ENCODE measurements at regions not wholly inside any gene's neighbourhood (a gene's known extent, or its start where the extent isn't known, plus 50 kb on each side); places are given as distances from the start of the nearest gene placed in this dataset.

GRCh38 chr4:45663628-45664081, 460.2 kb downstream of the GABRG1 start:
- Mint-ChIP-seq H3K36me3 (ENCODE audit: low read depth) (no peaks in the 10 kb centered on the region), H3K4me3 (no peak overlapping the region), H3K27ac (no peak overlapping the region), H3K4me1 (ENCODE audit: low read depth) (no peaks in the 10 kb centered on the region), H3K9me3 (peaks cover 8% of the 10 kb centered on the region), H3K27me3 (ENCODE audit: low read depth) (no peaks in the 10 kb centered on the region)
- no peak for DNase-seq
- intact Hi-C loops (cut with micrococcal nuclease), result no loop called here
- CTCF ChIA-PET, result no interaction called here

GRCh38 chr4:45663003-45663402, 460.9 kb downstream of the GABRG1 start:
- intact Hi-C loops (cut with micrococcal nuclease), result no loop called here
- no peak overlapping the region for H3K27ac Mint-ChIP-seq
- H3K9me3 Mint-ChIP-seq, result peaks cover 8% of the 10 kb centered on the region
- no peaks in the 10 kb centered on the region for H3K36me3 Mint-ChIP-seq (ENCODE audit: low read depth)
- no peaks in the 10 kb centered on the region for H3K27me3 Mint-ChIP-seq (ENCODE audit: low read depth)
- no peaks in the 10 kb centered on the region for H3K4me1 Mint-ChIP-seq (ENCODE audit: low read depth)
- CTCF ChIA-PET, result interaction anchor here (1.1 kb wide), 1 partner anchor 13 kb away, joined by 4 read pairs; no protein-coding TSS in a partner anchor
- DNase-seq, result no peak
- H3K4me3 Mint-ChIP-seq, result no peak overlapping the region

- no peak overlapping the region for H3K27ac Mint-ChIP-seq
- H3K27me3 Mint-ChIP-seq (ENCODE audit: low read depth), result no peaks in the 10 kb centered on the region
- no peaks in the 10 kb centered on the region for H3K36me3 Mint-ChIP-seq (ENCODE audit: low read depth)
- DNase-seq, result no peak
- CTCF ChIA-PET, result no interaction called here
- no peak overlapping the region for H3K4me3 Mint-ChIP-seq
- peaks cover 6% of the 10 kb centered on the region for H3K9me3 Mint-ChIP-seq
- H3K4me1 Mint-ChIP-seq (ENCODE audit: low read depth), result no peaks in the 10 kb centered on the region
- intact Hi-C loops (cut with micrococcal nuclease), result no loop called here
Measured at GRCh38 chr4:45661893-45662292, 462.0 kb downstream of the GABRG1 start.

GRCh38 chr4:45650545-45650944, 473.3 kb downstream of the GABRG1 start:
- no peaks in the 10 kb centered on the region for H3K36me3 Mint-ChIP-seq (ENCODE audit: low read depth)
- H3K4me1 Mint-ChIP-seq (ENCODE audit: low read depth), result no peaks in the 10 kb centered on the region
- DNase-seq, result no peak
- H3K4me3 Mint-ChIP-seq, result no peak overlapping the region
- intact Hi-C loops (cut with micrococcal nuclease), result no loop called here
- no peaks in the 10 kb centered on the region for H3K27me3 Mint-ChIP-seq (ENCODE audit: low read depth)
- H3K27ac Mint-ChIP-seq, result no peak overlapping the region
- CTCF ChIA-PET, result no interaction called here
- H3K9me3 Mint-ChIP-seq, result peaks cover 5% of the 10 kb centered on the region

GRCh38 chr4:45648846-45649245, 475.0 kb downstream of the GABRG1 start:
- Mint-ChIP-seq H3K9me3 (peaks cover 4% of the 10 kb centered on the region), H3K4me1 (ENCODE audit: low read depth) (no peaks in the 10 kb centered on the region), H3K27me3 (ENCODE audit: low read depth) (no peaks in the 10 kb centered on the region), H3K36me3 (ENCODE audit: low read depth) (no peaks in the 10 kb centered on the region), H3K4me3 (no peak overlapping the region), H3K27ac (no peak overlapping the region)
- DNase-seq, result no peak
- CTCF ChIA-PET, result interaction anchor here (1.0 kb wide), 1 partner anchor 14 kb away, joined by 4 read pairs; no protein-coding TSS in a partner anchor
- intact Hi-C loops (cut with micrococcal nuclease), result no loop called here

- intact Hi-C loops (cut with micrococcal nuclease), result no loop called here
- H3K27ac Mint-ChIP-seq, result no peak overlapping the region
- H3K27me3 Mint-ChIP-seq (ENCODE audit: low read depth), result no peaks in the 10 kb centered on the region
- H3K4me1 Mint-ChIP-seq (ENCODE audit: low read depth), result no peaks in the 10 kb centered on the region
- H3K4me3 Mint-ChIP-seq, result no peak overlapping the region
- no peak for DNase-seq
- peaks cover 4% of the 10 kb centered on the region for H3K9me3 Mint-ChIP-seq
- CTCF ChIA-PET, result no interaction called here
- H3K36me3 Mint-ChIP-seq (ENCODE audit: low read depth), result no peaks in the 10 kb centered on the region
Measured at GRCh38 chr4:45647823-45648222, 476.0 kb downstream of the GABRG1 start.

GRCh38 chr4:45646885-45647590, 476.8 kb downstream of the GABRG1 start:
- Mint-ChIP-seq H3K27me3 (ENCODE audit: low read depth) (no peaks in the 10 kb centered on the region), H3K4me3 (no peak overlapping the region), H3K27ac (no peak overlapping the region), H3K9me3 (peaks cover 2% of the 10 kb centered on the region), H3K36me3 (ENCODE audit: low read depth) (no peaks in the 10 kb centered on the region), H3K4me1 (ENCODE audit: low read depth) (no peaks in the 10 kb centered on the region)
- DNase-seq, result no peak
- intact Hi-C loops (cut with micrococcal nuclease), result no loop called here
- CTCF ChIA-PET, result interaction anchor here (0.7 kb wide), 1 partner anchor 18 kb away, joined by 3 read pairs; no protein-coding TSS in a partner anchor

- CTCF ChIA-PET, result no interaction called here
- Mint-ChIP-seq H3K27ac (no peak overlapping the region), H3K4me3 (no peak overlapping the region), H3K36me3 (ENCODE audit: low read depth) (no peaks in the 10 kb centered on the region), H3K4me1 (ENCODE audit: low read depth) (no peaks in the 10 kb centered on the region), H3K9me3 (peaks cover 7% of the 10 kb centered on the region), H3K27me3 (ENCODE audit: low read depth) (no peaks in the 10 kb centered on the region)
- no peak for DNase-seq
- intact Hi-C loops (cut with micrococcal nuclease), result no loop called here
Measured at GRCh38 chr4:45640281-45640680, 483.6 kb downstream of the GABRG1 start.

GRCh38 chr4:45638641-45639040, 485.2 kb downstream of the GABRG1 start:
- CTCF ChIA-PET, result no interaction called here
- no peak for DNase-seq
- Mint-ChIP-seq H3K27ac (no peak overlapping the region), H3K27me3 (ENCODE audit: low read depth) (no peaks in the 10 kb centered on the region), H3K9me3 (peaks cover 7% of the 10 kb centered on the region), H3K4me3 (no peak overlapping the region), H3K36me3 (ENCODE audit: low read depth) (no peaks in the 10 kb centered on the region), H3K4me1 (ENCODE audit: low read depth) (no peaks in the 10 kb centered on the region)
- intact Hi-C loops (cut with micrococcal nuclease), result no loop called here

GRCh38 chr4:45636175-45636574, 487.7 kb downstream of the GABRG1 start:
- peaks cover 6% of the 10 kb centered on the region for H3K9me3 Mint-ChIP-seq
- no peaks in the 10 kb centered on the region for H3K36me3 Mint-ChIP-seq (ENCODE audit: low read depth)
- H3K27ac Mint-ChIP-seq, result no peak overlapping the region
- no peaks in the 10 kb centered on the region for H3K4me1 Mint-ChIP-seq (ENCODE audit: low read depth)
- CTCF ChIA-PET, result no interaction called here
- DNase-seq, result no peak
- intact Hi-C loops (cut with micrococcal nuclease), result no loop called here
- no peaks in the 10 kb centered on the region for H3K27me3 Mint-ChIP-seq (ENCODE audit: low read depth)
- H3K4me3 Mint-ChIP-seq, result no peak overlapping the region

GRCh38 chr4:45629717-45630116, 494.1 kb downstream of the GABRG1 start:
- DNase-seq, result no peak
- CTCF ChIA-PET, result no interaction called here
- Mint-ChIP-seq H3K4me3 (no peak overlapping the region), H3K27me3 (ENCODE audit: low read depth) (no peaks in the 10 kb centered on the region), H3K9me3 (peaks cover 3% of the 10 kb centered on the region), H3K36me3 (ENCODE audit: low read depth) (no peaks in the 10 kb centered on the region), H3K4me1 (ENCODE audit: low read depth) (no peaks in the 10 kb centered on the region), H3K27ac (no peak overlapping the region)
- intact Hi-C loops (cut with micrococcal nuclease), result no loop called here

GRCh38 chr4:45621971-45622370, 501.9 kb downstream of the GABRG1 start:
- DNase-seq, result no peak
- no peaks in the 10 kb centered on the region for H3K4me1 Mint-ChIP-seq (ENCODE audit: low read depth)
- H3K4me3 Mint-ChIP-seq, result no peak overlapping the region
- no peaks in the 10 kb centered on the region for H3K27me3 Mint-ChIP-seq (ENCODE audit: low read depth)
- CTCF ChIA-PET, result no interaction called here
- intact Hi-C loops (cut with micrococcal nuclease), result no loop called here
- no peaks in the 10 kb centered on the region for H3K9me3 Mint-ChIP-seq
- H3K36me3 Mint-ChIP-seq (ENCODE audit: low read depth), result no peaks in the 10 kb centered on the region
- H3K27ac Mint-ChIP-seq, result no peak overlapping the region

- Mint-ChIP-seq H3K36me3 (ENCODE audit: low read depth) (no peaks in the 10 kb centered on the region), H3K9me3 (peaks cover 2% of the 10 kb centered on the region), H3K4me3 (no peak overlapping the region), H3K27ac (no peak overlapping the region), H3K4me1 (ENCODE audit: low read depth) (no peaks in the 10 kb centered on the region), H3K27me3 (ENCODE audit: low read depth) (no peaks in the 10 kb centered on the region)
- DNase-seq, result no peak
- CTCF ChIA-PET, result no interaction called here
- intact Hi-C loops (cut with micrococcal nuclease), result no loop called here
Measured at GRCh38 chr4:45620808-45621207, 503.0 kb downstream of the GABRG1 start.
